Mesendoderm (in vitro differentiated cells): ENCODE measurements at regions not wholly inside any gene's neighbourhood (a gene's known extent, or its start where the extent isn't known, plus 50 kb on each side); places are given as distances from the start of the nearest gene placed in this dataset.
A peak's percentile ranks its signal among the peaks of the same experiment; 100 is the strongest.

Experiments used
- DNase-seq: peaks from one replicate; pipeline ENCODE4 v3.0.0; 2013
- H2AK5ac ChIP-seq: 2 replicates; pipeline ENCODE4 v1.6.1; 2013; ENCODE audit warnings: low read length, inconsistent platforms
- H2BK120ac ChIP-seq: 2 replicates; pipeline ENCODE4 v1.6.1; 2013; ENCODE audit warnings: low read depth, mild to moderate bottlenecking, low read length, moderate library complexity, mixed read lengths
- H2BK15ac ChIP-seq: replicated peaks from 2 replicates; pipeline ENCODE4 v1.6.1; 2013; ENCODE audit warnings: low read depth, mild to moderate bottlenecking, moderate library complexity
- H2BK5ac ChIP-seq: 2 replicates; pipeline ENCODE4 v1.6.1; 2013; ENCODE audit warnings: low read length, inconsistent platforms
- H3K18ac ChIP-seq: 2 replicates; pipeline ENCODE4 v1.6.1; 2013; ENCODE audit warnings: mild to moderate bottlenecking, low read length, mixed read lengths
- H3K23ac ChIP-seq: one replicate; pipeline ENCODE4 v1.6.1; 2013; ENCODE audit warnings: low read length
- H3K27ac ChIP-seq: 2 replicates; pipeline ENCODE4 v1.5.1; 2013; ENCODE audit warnings: low read depth, mild to moderate bottlenecking, inconsistent platforms, low read length, moderate library complexity
- H3K27me3 ChIP-seq: 2 replicates; pipeline ENCODE4 v1.6.1; 2013; ENCODE audit warnings: low read length, control low read depth, mild to moderate bottlenecking, inconsistent platforms; ENCODE audit not compliant: insufficient read depth, poor library complexity
- H3K36me3 ChIP-seq: 2 replicates; pipeline ENCODE4 v1.6.1; 2013; ENCODE audit warnings: low read length, inconsistent platforms; ENCODE audit not compliant: control insufficient read depth, insufficient read depth
- H3K4ac ChIP-seq: one replicate; pipeline ENCODE4 v1.6.1; 2013; ENCODE audit warnings: low read depth, mild to moderate bottlenecking, low read length, moderate library complexity
- H3K4me1 ChIP-seq: 2 replicates; pipeline ENCODE4 v1.6.1; 2013; ENCODE audit warnings: low read depth, low read length, inconsistent platforms; ENCODE audit not compliant: control insufficient read depth
- H3K4me2 ChIP-seq: 2 replicates; pipeline ENCODE4 v1.6.1; 2013; ENCODE audit warnings: low read length
- H3K4me3 ChIP-seq: 2 replicates; pipeline ENCODE4 v1.5.1; 2013; ENCODE audit warnings: mild to moderate bottlenecking, low read length
- H3K56ac ChIP-seq: one replicate; pipeline ENCODE4 v1.6.1; 2013; ENCODE audit warnings: low read length
- H3K79me1 ChIP-seq: 2 replicates; pipeline ENCODE4 v1.6.1; 2013; ENCODE audit warnings: low read length, inconsistent platforms
- H3K79me2 ChIP-seq: 2 replicates; pipeline ENCODE4 v1.6.1; 2013; ENCODE audit warnings: mild to moderate bottlenecking, low read length; ENCODE audit not compliant: control insufficient read depth, insufficient read depth
- H3K9ac ChIP-seq: 2 replicates; pipeline ENCODE4 v1.6.1; 2013; ENCODE audit warnings: low read length, inconsistent platforms
- H4K5ac ChIP-seq: one replicate; pipeline ENCODE4 v1.6.1; 2013; ENCODE audit warnings: low read length
- H4K8ac ChIP-seq: one replicate; pipeline ENCODE4 v1.6.1; 2013; ENCODE audit warnings: low read depth, mild to moderate bottlenecking, control low read depth, low read length, moderate library complexity
- WGBS: extraction: QIAGEN DNeasy Blood & Tissue Kit; methylation state at CpG from one replicate; pipeline ENCODE4 v1.1.7; 2013; ENCODE audit warnings: low lambda C conversion rate, missing lambda C conversion rate; ENCODE audit not compliant: insufficient coverage; ENCODE audit errors: extremely low coverage; 5-methylcytosine and 5-hydroxymethylcytosine counted together

DNA sequence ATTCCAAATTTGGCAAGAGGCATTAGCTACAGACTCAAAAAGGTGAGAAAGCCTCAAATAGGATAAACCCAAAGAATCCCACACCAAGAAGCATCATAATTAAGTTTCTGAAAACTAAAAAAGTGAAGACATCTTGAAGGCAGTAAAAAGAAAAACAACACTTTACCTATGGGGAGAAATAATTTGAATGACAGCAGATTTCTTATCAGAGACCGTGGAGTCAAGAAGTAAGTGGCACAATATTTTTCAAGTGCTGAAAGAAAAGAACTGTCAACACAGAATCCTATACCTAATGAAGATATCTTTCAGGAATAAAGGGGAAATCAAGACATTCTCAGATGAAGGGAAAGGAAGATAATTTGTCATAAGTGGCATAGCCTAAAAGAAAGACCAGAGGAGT, 193.3 kb upstream of the CHD6 start:
- Histone ChIP-seq H3K36me3 (no peaks in the 10 kb centered on the region), H3K18ac (no peak overlapping the region), H2BK120ac (no peak overlapping the region), H3K4me1 (no peaks in the 10 kb centered on the region), H3K23ac (no peak overlapping the region), H3K27ac (no peak overlapping the region), H3K79me2 (no peaks in the 10 kb centered on the region), H3K9ac (no peak overlapping the region), H2BK5ac (no peak overlapping the region), H3K27me3 (no peaks in the 10 kb centered on the region), H3K56ac (no peak overlapping the region), H3K4me3 (no peak overlapping the region), H3K4me2 (no peak overlapping the region), H3K4ac (no peak overlapping the region), H4K8ac (no peak overlapping the region), H4K5ac (no peak overlapping the region), H3K79me1 (no peaks in the 10 kb centered on the region), H2AK5ac (no peak overlapping the region), H2BK15ac (no peak overlapping the region)
- no peak for DNase-seq
- no CpG with 5 or more reads among the region's 1 CpG for WGBS

- H3K56ac ChIP-seq: no peak overlapping the region
- H3K79me1 ChIP-seq: no peaks in the 10 kb centered on the region
- H3K4me1 ChIP-seq: no peaks in the 10 kb centered on the region
- H2BK120ac ChIP-seq: no peak overlapping the region
- no peak overlapping the region for H3K23ac ChIP-seq
- H2BK5ac ChIP-seq: no peak overlapping the region
- H3K27ac ChIP-seq: no peak overlapping the region
- H3K18ac ChIP-seq: no peak overlapping the region
- no peaks in the 10 kb centered on the region for H3K27me3 ChIP-seq
- DNase-seq: no peak
- H3K9ac ChIP-seq: no peak overlapping the region
- H2AK5ac ChIP-seq: no peak overlapping the region
- no peaks in the 10 kb centered on the region for H3K36me3 ChIP-seq
- no peak overlapping the region for H3K4me2 ChIP-seq
- WGBS: no CpG with 5 or more reads among the region's 3 CpGs
- H3K79me2 ChIP-seq: no peaks in the 10 kb centered on the region
- H3K4ac ChIP-seq: no peak overlapping the region
- H4K8ac ChIP-seq: no peak overlapping the region
- H2BK15ac ChIP-seq: no peak overlapping the region
- no peak overlapping the region for H3K4me3 ChIP-seq
- H4K5ac ChIP-seq: no peak overlapping the region
Measured at GRCh38 chr20:41800040-41800439, 181.9 kb upstream of the CHD6 start.

DNA sequence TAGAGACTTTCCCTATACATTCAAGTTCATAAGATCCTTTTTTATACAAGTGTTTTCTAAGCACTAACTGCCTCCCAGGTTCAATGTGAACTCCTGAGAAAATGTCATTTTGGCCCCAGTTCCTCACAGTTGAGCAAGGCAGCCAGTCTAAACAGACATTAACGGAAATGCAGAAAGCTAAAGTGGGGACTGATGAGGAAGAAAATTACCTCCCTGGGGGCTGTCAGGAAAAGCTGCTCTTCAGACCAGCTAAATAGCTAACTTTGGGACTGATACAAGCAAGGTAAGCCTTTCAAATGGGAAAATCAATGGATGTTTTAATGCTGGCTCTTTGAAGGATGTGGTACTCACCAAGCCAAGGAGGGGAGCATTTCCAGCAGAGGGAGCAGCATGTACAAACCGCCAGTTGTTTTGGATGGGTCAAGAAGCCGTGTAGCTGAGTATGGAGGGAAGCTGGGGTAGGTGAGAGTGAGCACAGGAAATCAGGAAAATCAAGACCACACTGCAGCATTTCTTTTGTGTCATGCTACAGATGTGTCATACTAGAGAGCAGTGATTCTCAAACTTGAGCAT, 180.8 kb upstream of the CHD6 start:
- Histone ChIP-seq H3K79me1 (no peaks in the 10 kb centered on the region), H3K4me3 (no peak overlapping the region), H2AK5ac (no peak overlapping the region), H3K27ac (no peak overlapping the region), H3K27me3 (no peaks in the 10 kb centered on the region), H2BK5ac (no peak overlapping the region), H3K23ac (no peak overlapping the region), H3K4ac (no peak overlapping the region), H3K79me2 (no peaks in the 10 kb centered on the region), H4K5ac (no peak overlapping the region), H3K18ac (no peak overlapping the region), H4K8ac (no peak overlapping the region), H3K9ac (no peak overlapping the region), H3K4me2 (no peak overlapping the region), H2BK15ac (no peak overlapping the region), H2BK120ac (no peak overlapping the region), H3K4me1 (no peaks in the 10 kb centered on the region), H3K56ac (no peak overlapping the region), H3K36me3 (no peaks in the 10 kb centered on the region)
- peak; percentile 27 for DNase-seq
- WGBS: no CpG with 5 or more reads among the region's 3 CpGs

- Histone ChIP-seq H4K8ac (no peak overlapping the region), H2AK5ac (no peak overlapping the region), H3K18ac (no peak overlapping the region), H2BK120ac (no peak overlapping the region), H3K4me3 (no peak overlapping the region), H3K9ac (no peak overlapping the region), H2BK5ac (no peak overlapping the region), H2BK15ac (no peak overlapping the region), H3K4ac (no peak overlapping the region), H3K23ac (no peak overlapping the region), H3K56ac (no peak overlapping the region), H3K4me1 (no peaks in the 10 kb centered on the region), H3K79me2 (no peaks in the 10 kb centered on the region), H3K27ac (no peak overlapping the region), H3K79me1 (no peaks in the 10 kb centered on the region), H4K5ac (no peak overlapping the region), H3K27me3 (no peaks in the 10 kb centered on the region), H3K4me2 (no peak overlapping the region), H3K36me3 (no peaks in the 10 kb centered on the region)
- no peak for DNase-seq
- no CpG with 5 or more reads among the region's 4 CpGs for WGBS
Measured at GRCh38 chr20:41786158-41786557, 168.0 kb upstream of the CHD6 start.

- H3K4me1 ChIP-seq: no peaks in the 10 kb centered on the region
- no peaks in the 10 kb centered on the region for H3K79me2 ChIP-seq
- H3K4ac ChIP-seq: no peak overlapping the region
- H3K4me2 ChIP-seq: no peak overlapping the region
- H2BK5ac ChIP-seq: no peak overlapping the region
- no peak overlapping the region for H4K8ac ChIP-seq
- H3K27ac ChIP-seq: no peak overlapping the region
- H3K79me1 ChIP-seq: no peaks in the 10 kb centered on the region
- H3K27me3 ChIP-seq: no peaks in the 10 kb centered on the region
- no peak overlapping the region for H3K56ac ChIP-seq
- no peak overlapping the region for H2BK120ac ChIP-seq
- no peak overlapping the region for H3K9ac ChIP-seq
- no peak overlapping the region for H4K5ac ChIP-seq
- DNase-seq: no peak
- no peaks in the 10 kb centered on the region for H3K36me3 ChIP-seq
- 100% methylated on average over 2 of the region's 5 CpGs for WGBS
- H2AK5ac ChIP-seq: no peak overlapping the region
- H3K23ac ChIP-seq: no peak overlapping the region
- H2BK15ac ChIP-seq: no peak overlapping the region
- H3K18ac ChIP-seq: no peak overlapping the region
- H3K4me3 ChIP-seq: no peak overlapping the region
Measured at GRCh38 chr20:41784209-41784958, 166.2 kb upstream of the CHD6 start.
